ENCODE measurements at regions not wholly inside any gene's neighbourhood (a gene's known extent, or its start where the extent isn't known, plus 50 kb on each side); places are given as distances from the start of the nearest gene placed in this dataset.

GRCh38 chr18:68623342-68623741 lies 91.6 kb downstream of the TMX3 start:
- no peak for TF ChIP-seq CTCF (IDR thresholded peaks at IDR 0.05)
- no peak for TF ChIP-seq POLR2A (IDR thresholded peaks at IDR 0.05)
- no peak for TF ChIP-seq EP300 (IDR thresholded peaks at IDR 0.05)

All from ovary (tissue), 3 donors.